Mucosa of rectum (tissue), 2 donors: ENCODE measurements at regions not wholly inside any gene's neighbourhood (a gene's known extent, or its start where the extent isn't known, plus 50 kb on each side); places are given as distances from the start of the nearest gene placed in this dataset.
"Not testable (repeated sequence)": the region's sequence is repeated elsewhere in the genome, so short reads cannot be mapped to it uniquely, and the experiment has no call there.

Experiments
- H3K27ac ChIP-seq, 2 donors: one replicate each; pipeline ENCODE4 v1.7.0; 2013; ENCODE audit warnings: inconsistent platforms in 2 of 2, low read depth in 2 of 2, low read length in 2 of 2
- H3K27me3 ChIP-seq, 2 donors: one replicate each; pipeline ENCODE4 v1.7.0; 2013; ENCODE audit warnings: low read length in 2 of 2; ENCODE audit not compliant: control insufficient read depth in 2 of 2, insufficient read depth in 2 of 2
- H3K36me3 ChIP-seq, 2 donors: one replicate each; pipeline ENCODE4 v1.7.0; 2013; ENCODE audit warnings: low read length in 2 of 2; ENCODE audit not compliant: control insufficient read depth in 2 of 2, insufficient read depth in 2 of 2
- H3K4me1 ChIP-seq, 2 donors: one replicate each; pipeline ENCODE4 v1.7.0; 2013; ENCODE audit warnings: low read length in 2 of 2, mild to moderate bottlenecking in 1 of 2; ENCODE audit not compliant: control insufficient read depth in 2 of 2, insufficient read depth in 2 of 2
- H3K4me3 ChIP-seq, 2 donors: one replicate each; pipeline ENCODE4 v1.7.0; 2013; ENCODE audit warnings: low read length in 2 of 2
- H3K9ac ChIP-seq, 2 donors: one replicate each; pipeline ENCODE4 v1.7.0; 2013; ENCODE audit warnings: low read length in 2 of 2, low read depth in 1 of 2, mild to moderate bottlenecking in 1 of 2
- H3K9me3 ChIP-seq, 2 donors: one replicate each; pipeline ENCODE4 v1.7.0; 2013; ENCODE audit warnings: low read length in 2 of 2; ENCODE audit not compliant: control insufficient read depth in 2 of 2
- donor health status: healthy.
- donor health status: Normal muscosa, but diverticular disease.

DNA sequence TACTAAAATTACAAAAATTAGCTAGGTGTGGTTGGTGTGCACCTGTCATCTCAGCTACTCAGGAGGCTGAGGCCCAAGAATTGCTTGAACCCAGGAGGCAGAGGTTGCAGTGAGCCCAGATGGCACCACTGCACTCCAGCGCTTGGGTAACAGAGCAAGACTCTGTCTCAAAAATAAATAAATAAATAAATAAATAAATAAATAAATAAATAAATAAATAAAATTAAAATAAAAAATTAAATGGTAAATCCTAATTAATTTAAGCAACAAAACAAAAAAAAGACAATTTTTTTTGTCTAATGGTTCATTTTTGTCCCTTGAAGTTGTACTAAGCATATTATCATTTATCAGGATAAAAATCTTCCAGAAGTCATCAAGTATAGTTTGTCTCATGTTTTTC is 521.2 kb upstream of the SOX9 start:
- not testable (repeated sequence) for H3K4me1 ChIP-seq, H3K4me3 ChIP-seq, H3K36me3 ChIP-seq, H3K27ac ChIP-seq, H3K27me3 ChIP-seq, H3K9ac ChIP-seq, H3K9me3 ChIP-seq

DNA sequence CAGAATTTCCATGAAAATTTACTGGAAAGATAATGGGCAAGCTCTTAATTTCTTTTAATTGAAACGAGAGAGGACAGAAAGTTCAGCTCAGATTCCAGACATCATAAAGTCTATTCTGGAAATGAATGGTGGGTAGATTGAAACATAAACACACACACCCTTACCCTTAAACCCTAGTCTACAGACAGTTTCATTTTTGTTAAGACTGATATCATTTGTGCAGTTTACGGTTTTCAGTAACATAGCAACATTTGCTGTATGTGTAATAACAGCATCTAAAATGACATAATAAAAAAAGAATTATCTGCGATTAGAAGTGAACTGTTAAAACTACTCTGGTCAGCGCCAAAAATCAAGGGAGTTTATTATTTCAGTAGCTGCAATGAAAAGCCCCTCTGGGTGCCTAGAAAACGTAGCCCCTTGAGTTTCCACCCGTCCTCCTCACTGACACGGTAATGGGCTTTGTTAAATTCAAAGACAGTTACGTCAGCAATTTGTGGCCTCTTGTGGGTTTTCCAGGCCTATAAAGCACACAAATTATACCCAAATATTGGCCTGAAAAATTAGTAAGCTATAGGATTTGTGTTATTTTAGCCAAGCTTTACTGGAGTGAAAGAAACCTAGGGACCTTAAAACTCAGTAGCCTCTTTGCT is 520.6 kb upstream of the SOX9 start:
- Histone ChIP-seq H3K9ac (no peak overlapping the region), H3K4me3 (no peak overlapping the region), H3K27ac (no peak overlapping the region), H3K27me3 (no peaks in the 10 kb centered on the region), H3K36me3 (no peaks in the 10 kb centered on the region), H3K9me3 (no peaks in the 10 kb centered on the region), H3K4me1 (peaks cover 0 to 7% of the 10 kb centered on the region in 2 donors)

DNA sequence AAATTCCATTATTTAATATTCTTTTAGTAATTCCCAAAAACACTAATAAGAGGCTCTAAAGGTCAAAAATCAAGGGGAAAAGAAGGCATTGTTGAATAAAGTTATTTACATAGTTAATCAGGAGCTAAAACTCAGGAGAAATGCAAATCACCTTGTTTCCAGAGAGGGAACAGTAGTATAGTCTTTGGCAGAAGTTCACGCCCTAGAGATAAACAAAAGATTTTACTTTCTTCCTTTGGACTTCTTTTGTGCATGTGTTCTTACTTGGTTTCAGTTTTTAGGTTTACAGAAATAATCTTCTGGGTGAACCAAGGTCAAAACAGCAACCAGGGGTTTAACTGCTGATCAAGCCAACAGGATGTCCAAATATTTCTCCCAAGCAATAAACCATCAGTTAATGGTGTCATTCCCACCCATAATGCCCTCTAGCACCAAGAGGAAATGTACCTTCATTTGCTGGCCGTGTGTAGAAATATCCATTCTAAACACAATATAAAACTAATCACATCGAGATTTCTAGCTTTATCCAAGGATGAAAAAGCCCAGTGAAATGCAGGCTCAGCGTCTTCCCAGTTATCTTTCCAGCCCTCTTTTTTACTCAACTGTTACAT is 518.8 kb upstream of the SOX9 start:
- H3K4me3 ChIP-seq, result peak overlapping the region in 1 of 2 donors; percentile 23
- no peaks in the 10 kb centered on the region for H3K36me3 ChIP-seq
- H3K27me3 ChIP-seq, result no peaks in the 10 kb centered on the region
- no peak overlapping the region for H3K9ac ChIP-seq
- peaks cover 0 to 7% of the 10 kb centered on the region in 2 donors for H3K4me1 ChIP-seq
- peak overlapping the region in 1 of 2 donors; percentile 5 for H3K27ac ChIP-seq
- no peaks in the 10 kb centered on the region for H3K9me3 ChIP-seq

DNA sequence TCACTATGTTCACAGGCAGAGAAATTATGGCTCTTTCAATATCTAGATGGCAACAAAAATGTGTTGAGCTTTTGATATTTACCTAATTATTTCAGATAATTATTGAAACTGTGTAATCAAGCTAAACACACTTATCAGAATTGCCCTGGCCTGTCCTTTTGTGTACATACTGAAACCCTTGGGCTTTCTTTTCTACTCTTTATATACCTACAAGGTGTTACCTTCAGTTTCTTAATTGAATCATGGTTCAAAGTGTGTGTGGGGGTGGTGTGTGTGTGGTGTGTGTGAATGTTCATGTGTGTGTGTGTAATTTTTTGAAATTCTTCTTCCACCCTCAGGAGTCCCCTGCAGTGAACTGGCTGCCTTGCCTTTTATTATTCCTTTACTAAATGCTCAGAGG is 506.8 kb upstream of the SOX9 start:
- H3K4me1 ChIP-seq, result no peaks in the 10 kb centered on the region
- H3K27ac ChIP-seq, result no peak overlapping the region
- H3K9ac ChIP-seq, result no peak overlapping the region
- H3K9me3 ChIP-seq, result no peaks in the 10 kb centered on the region
- H3K36me3 ChIP-seq, result no peaks in the 10 kb centered on the region
- no peaks in the 10 kb centered on the region for H3K27me3 ChIP-seq
- H3K4me3 ChIP-seq, result no peak overlapping the region

DNA sequence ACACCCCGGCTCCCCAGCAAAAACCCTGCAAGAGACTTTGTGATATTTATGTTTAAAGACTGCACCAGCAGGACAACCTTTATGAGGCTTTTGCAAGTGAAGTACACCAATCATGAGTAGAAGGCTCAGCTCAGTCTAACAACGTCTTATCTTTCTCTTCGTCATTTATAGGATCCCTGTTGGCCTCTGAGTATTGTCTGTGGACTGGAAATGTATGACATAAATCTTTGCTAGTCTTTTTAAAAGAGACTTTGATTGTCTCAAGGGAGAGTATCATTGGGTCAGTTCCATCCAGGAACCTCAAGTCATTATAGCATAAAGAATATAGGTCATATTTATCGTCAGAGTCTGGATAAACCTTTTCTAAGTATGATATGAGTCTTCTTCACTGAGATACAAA is 505.0 kb upstream of the SOX9 start:
- Histone ChIP-seq H3K4me1 (no peaks in the 10 kb centered on the region), H3K9me3 (no peaks in the 10 kb centered on the region), H3K9ac (no peak overlapping the region), H3K4me3 (no peak overlapping the region), H3K36me3 (no peaks in the 10 kb centered on the region), H3K27ac (no peak overlapping the region), H3K27me3 (no peaks in the 10 kb centered on the region)

DNA sequence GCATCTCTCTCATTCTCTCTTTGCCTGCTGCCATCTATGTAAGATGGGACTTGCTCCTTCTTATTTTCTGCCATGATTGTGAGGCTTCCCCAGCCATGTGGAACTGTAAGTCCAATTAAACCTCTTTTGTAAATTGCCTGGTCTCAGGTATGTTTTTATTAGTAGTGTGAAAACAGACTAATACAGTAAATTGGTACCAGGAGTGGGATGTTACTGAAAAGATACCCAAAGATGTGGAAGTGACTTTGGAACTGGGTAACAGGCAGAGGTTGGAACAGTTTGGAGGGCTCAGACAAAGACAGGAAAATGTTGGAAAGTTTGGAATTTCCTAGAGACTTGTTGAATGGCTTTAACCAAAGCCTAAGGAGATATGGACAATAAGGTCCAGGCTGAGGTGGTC is 503.1 kb upstream of the SOX9 start:
- not testable (repeated sequence) for H3K4me3 ChIP-seq, H3K9ac ChIP-seq, H3K27me3 ChIP-seq, H3K4me1 ChIP-seq, H3K9me3 ChIP-seq, H3K36me3 ChIP-seq, H3K27ac ChIP-seq

DNA sequence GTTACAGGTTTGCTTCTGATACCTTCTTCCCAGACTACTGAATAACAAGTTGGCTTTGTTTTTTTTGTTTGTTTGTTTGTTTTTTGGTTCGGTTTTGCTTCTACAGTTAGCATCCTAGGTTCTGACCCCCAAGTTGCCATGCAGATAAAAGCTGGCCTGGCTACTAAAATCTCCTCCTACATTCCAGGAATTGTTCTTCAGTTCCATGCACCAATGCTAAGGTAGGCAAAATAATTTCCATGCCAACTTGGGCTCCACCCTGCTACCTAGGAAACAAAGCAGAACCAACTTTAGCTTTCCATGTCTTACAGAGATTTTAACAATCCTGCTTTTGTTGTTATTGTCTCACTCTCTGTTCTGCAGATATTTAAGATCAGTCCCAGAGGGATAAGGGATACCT is 495.5 kb upstream of the SOX9 start:
- H3K4me1 ChIP-seq, result no peaks in the 10 kb centered on the region
- H3K27ac ChIP-seq, result no peak overlapping the region
- no peak overlapping the region for H3K9ac ChIP-seq
- H3K9me3 ChIP-seq, result no peaks in the 10 kb centered on the region
- H3K4me3 ChIP-seq, result no peak overlapping the region
- no peaks in the 10 kb centered on the region for H3K36me3 ChIP-seq
- H3K27me3 ChIP-seq, result no peaks in the 10 kb centered on the region

DNA sequence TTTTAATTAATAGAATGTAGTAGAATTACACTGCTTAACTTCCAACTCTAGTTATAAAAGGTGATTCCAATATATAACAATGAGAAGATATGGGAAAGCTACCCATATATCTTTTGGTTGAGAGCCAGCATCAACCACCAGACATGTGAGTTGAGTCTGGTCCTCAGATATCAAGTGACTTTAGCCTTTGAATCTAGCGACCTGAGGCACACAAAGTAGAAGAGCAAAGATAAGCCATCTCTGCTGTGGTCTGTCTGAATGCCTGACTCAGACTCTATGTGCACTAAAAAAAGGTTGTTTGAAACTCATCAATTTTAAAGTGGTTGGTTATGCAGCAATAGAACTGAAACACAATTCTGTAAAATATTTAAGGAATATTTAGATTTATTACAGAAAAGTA is 492.5 kb upstream of the SOX9 start:
- Histone ChIP-seq H3K36me3 (no peaks in the 10 kb centered on the region), H3K4me1 (peaks cover 3 to 6% of the 10 kb centered on the region in 2 donors), H3K4me3 (no peak overlapping the region), H3K9me3 (no peaks in the 10 kb centered on the region), H3K27me3 (no peaks in the 10 kb centered on the region), H3K9ac (no peak overlapping the region), H3K27ac (no peak overlapping the region)

DNA sequence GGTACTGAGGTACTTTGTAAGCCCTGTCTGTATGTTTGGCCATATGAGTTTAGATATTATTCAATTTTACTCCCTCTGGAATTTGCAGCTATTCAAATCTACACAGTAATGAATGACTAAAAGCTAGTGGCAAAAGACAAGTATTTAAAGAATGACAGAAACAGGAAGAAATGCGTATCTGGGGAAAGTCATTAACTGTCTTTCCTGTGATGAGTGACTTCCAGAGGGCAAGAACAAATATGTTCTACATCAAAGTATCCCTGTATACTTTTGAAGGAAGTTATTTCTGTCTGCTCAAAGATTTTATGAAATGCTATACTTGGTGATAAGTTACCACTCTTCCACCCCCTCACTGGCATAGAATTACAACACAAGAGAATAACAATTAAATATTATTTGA is 489.3 kb upstream of the SOX9 start:
- H3K36me3 ChIP-seq, result no peaks in the 10 kb centered on the region
- no peaks in the 10 kb centered on the region for H3K27me3 ChIP-seq

DNA sequence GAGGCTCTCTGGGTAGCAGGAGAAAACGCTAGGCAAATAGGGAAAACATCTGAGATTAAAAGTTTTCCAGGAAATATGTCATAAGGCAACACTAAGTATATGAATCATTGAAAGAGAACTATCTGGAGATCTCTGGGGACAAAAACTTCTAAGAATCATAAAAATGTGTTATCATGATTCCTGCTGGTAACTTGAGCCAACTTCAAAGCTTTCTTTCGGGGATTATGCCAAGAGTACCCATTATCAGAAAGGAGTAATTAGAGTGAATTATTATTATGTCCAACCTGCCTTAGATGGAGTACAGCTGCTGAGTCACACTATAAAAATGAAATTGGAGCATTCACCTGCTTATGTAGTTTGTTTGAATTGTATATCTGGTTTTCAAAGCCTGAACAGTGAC is 488.5 kb upstream of the SOX9 start:
- no peaks in the 10 kb centered on the region for H3K9me3 ChIP-seq

More for the DNA sequence above, 489.3 kb upstream of the SOX9 start:
- Histone ChIP-seq H3K9ac (no peak overlapping the region), H3K4me3 (no peak overlapping the region), H3K9me3 (no peaks in the 10 kb centered on the region), H3K4me1 (peaks cover 3 to 11% of the 10 kb centered on the region in 2 donors), H3K27ac (no peak overlapping the region)

More for the DNA sequence above, 488.5 kb upstream of the SOX9 start:
- H3K27me3 ChIP-seq, result no peaks in the 10 kb centered on the region
- no peaks in the 10 kb centered on the region for H3K36me3 ChIP-seq
- H3K4me3 ChIP-seq, result no peak overlapping the region
- peak overlapping the region in 1 of 2 donors; percentile 49 for H3K27ac ChIP-seq
- H3K4me1 ChIP-seq, result peaks cover 3 to 11% of the 10 kb centered on the region in 2 donors
- no peak overlapping the region for H3K9ac ChIP-seq
